Cerebellar nuclear complex (tissue), 1 donor: ENCODE measurements at regions not wholly inside any gene's neighbourhood (a gene's known extent, or its start where the extent isn't known, plus 50 kb on each side); places are given as distances from the start of the nearest gene placed in this dataset.

ENCODE experiments used
- DNase-seq, 2 experiments: peaks; one replicate each; lab custom pipeline; 2025; lab: John Stamatoyannopoulos, UW

DNA sequence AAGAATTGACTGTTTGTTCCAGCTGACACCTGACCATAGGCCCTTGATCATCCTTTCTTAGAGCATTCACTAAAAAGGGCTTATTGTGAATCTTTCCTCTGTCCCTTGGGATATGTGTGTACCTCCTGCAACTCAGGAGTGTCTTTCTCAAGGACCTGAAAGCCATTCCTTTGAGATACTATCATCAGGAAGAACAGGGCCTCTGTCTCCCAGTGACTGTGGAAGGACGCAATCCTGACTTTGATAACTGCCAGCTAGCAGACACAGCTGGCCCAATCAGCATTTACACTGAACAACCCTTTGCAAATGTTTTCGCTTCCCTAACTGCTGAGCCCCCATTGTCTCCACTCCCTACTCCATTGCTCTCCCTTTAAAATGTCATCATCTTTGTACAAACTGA lies 144.4 kb downstream of the RMI1 start:
- DNase-seq = no peak

DNA sequence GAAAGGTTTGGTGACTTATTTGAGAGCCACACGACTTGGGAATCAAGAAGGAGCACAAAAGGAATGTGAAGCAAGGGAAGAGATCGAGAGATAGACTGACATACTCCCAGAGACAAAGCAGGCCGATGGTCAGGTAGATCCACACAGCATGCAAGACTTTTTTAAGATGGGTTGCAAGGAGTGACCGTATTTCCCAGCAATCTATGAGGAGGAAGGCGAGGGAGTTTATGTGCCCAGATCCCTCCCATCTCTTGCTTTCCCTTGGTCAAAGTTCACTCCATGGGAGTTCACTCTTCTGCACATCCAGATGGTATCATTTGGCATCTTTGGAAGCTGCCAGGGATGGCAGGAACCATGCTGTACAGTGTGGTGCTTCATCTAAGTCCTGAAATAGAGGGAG lies 148.9 kb downstream of the RMI1 start:
- DNase-seq = no peak

DNA sequence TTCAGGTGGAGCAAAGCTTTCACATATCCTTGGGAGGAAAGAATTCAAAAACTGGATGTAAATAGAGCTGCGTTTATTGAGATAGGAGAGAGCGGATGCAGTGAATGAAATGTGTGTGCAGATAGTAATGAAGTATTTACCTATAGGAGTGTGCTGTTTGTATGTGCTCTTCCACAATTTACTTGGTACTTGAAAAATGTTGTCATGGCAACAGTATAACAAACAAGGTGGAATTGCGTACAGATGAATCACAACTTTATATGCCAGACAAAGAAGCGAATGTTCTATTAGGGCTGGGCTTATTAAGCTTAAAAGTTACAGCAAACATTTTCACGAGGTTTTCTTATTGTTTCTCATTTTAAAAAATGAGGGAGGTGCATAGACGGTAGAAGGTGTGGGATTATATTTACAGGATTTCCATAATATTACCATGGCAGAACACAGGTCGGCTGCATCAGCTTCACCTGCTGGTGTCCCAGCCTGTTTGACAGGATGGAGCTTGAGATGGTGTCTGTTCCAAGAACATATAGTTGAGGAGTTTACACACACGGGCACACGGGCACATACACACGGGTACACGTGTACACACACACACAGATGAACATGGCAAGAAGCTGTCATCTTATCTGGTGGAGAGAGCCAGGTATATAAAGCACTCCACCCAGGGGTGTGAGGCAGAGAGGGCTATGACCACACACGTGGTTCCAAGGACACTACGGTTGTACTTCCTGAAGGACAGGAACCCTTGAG lies 155.7 kb downstream of the RMI1 start:
- DNase-seq = no peak

DNA sequence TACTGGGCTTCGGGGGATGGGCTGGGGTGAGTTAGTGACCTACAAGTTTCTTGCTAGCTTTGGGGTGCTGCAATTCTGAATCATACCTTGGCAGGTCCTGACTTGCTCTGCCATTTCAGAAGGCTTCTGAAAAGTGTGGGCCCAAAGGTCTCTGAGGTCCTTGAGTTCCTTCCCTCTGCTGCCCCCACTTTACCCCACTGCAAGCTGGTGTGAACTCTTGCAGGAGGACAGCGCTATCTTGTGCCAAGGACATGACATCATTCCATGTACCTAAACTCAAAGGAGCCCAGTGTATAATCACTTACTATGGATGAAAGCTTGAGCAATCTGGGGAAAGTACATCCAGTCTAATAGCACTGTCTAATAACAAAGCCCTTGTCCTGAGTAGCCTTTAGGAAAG lies 157.4 kb downstream of the RMI1 start:
- no peak for DNase-seq

DNA sequence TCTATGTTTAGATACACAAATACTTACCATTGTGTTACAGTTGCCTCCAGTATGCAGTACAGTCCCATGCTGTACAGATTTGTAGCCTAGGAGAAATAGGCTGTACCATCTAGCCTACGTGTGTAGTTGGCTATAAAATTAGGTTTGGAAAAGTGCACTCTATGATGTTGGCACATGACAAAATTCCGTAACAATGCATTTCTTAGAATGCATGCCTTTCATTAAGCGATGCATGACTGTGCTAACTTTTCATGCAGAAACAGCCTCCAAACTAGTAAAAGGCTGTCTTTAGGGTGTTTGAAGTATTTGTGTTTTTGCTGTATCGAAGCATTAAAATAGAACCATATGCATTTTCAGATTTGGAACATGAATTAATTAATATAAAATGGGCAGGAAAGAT lies 157.9 kb downstream of the RMI1 start:
- no peak for DNase-seq

DNA sequence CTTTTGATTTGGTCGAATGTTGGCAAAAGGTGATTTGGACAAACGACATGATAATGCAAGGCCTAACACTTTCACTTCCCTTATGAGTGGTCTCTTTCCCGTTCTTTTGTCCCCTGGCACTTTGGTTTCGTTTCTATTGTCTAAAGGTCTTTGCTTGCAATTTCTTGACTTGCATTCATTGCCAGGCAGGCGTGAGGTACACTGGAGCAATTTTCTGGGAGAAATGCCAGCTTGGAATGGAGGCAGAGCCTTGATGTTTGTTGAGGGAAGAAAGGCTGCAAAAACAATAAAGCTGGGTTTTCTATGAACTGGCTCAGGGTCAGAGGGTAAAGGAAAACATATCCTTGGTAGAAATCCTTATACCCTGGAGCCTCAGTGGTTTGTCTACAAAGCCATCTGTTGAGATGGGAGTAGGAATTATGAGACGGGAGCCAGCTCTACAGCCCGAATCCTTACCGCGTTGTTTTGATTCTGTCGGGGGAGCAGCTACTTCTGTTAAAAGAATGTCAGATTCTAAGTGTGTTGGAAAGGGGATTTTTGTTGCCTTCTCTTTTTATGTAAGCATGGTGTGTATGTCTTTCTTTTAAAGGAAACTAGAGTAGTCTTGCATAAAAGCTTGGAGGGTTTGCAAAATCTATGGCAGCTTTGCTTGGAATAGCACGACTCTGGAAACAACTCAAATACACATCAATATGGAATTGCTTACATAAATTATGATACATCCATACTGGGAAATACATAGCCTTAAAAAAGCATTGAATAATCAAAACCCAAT lies 158.9 kb downstream of the RMI1 start:
- DNase-seq = peak in 1 of 2 experiments; percentile 40

GRCh38 chr9:84140535-84141101 lies 160.0 kb downstream of the RMI1 start:
- DNase-seq = no peak

DNA sequence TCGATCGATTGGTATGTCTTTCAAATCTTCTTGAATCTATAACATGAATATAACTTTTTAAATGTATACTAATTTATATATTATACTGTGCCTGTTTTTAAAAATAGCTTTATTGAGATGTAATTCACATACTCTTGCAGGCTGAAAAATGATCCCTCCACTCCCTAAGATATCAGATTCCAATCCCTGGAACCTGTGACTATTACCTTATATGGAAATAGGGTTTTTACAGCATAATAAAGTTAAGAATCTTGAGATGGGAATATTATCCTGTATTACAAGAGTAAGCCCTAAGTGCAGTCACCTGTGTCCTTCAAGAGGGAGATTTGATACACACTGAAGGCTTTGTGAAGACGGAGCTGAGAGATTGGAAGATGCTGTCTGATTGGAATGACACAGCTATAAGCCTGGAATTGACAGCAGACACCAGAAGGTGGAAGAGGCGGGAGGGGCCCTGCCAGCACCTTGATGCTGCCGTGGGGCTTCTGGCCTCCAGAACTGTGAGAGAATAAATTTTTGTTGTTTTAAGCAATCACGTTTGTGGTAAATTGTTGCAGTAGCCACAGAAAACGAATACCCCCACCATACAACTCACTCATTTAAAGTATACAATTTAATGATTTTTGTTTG lies 161.3 kb downstream of the RMI1 start:
- peak in 1 of 2 experiments; percentile 15 for DNase-seq

DNA sequence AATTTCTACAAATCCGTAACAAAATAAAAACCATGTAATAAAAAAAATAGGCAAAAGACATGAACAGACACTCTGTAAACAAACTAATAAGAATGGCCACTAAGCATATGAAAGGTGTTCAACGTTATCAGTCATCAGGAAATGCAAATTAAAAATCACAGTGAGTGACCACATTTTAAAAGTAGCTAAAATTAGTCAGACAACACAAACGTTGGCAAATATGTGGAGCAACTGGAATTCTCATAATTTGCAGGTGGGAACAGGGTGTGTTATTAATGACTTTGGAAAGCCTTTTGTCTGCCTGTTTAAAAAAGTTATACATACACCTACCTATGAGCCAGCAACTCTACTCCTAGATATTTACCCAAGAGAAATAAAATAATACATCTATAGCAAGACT lies 164.4 kb downstream of the RMI1 start:
- DNase-seq = no peak

GRCh38 chr9:84145780-84146179 lies 165.2 kb downstream of the RMI1 start:
- DNase-seq = no peak

DNA sequence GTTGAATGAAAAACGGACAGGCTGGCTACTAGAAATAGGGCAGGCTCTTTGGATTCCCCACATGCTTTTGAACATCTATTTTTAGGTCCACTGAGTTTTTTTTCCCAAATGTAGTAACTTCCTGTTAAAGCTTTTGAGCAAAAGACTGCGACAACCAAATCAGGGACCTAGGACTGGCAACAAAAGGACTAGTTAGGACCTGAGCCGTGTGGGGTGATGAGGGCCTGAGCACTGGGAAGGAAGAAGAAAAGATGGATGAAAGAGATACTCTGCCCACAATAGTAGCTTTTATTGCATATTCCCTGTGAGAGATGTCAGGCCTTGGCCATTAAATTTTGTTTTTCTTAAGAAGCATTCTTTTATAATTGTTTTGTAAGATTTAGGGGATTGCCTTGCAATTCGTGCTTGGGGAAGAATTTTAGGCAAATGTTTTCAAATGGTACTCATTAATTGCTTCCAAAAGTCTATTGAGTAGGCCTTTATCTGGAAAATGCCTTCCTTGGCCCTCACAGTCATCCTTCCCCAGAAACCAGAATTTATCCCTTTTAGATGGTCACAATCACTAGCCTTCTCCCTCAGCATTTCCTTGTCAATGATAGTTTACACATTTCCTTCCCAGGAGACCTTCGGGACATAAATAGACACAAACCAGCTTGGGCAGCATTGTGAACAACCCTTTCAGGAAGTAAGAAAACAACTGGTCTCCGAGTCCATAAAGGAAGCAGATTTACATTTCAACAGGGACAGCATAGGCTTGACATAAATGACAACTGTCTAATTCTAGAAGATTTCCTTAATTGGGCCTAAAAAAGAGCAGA lies 166.5 kb downstream of the RMI1 start:
- DNase-seq = no peak

DNA sequence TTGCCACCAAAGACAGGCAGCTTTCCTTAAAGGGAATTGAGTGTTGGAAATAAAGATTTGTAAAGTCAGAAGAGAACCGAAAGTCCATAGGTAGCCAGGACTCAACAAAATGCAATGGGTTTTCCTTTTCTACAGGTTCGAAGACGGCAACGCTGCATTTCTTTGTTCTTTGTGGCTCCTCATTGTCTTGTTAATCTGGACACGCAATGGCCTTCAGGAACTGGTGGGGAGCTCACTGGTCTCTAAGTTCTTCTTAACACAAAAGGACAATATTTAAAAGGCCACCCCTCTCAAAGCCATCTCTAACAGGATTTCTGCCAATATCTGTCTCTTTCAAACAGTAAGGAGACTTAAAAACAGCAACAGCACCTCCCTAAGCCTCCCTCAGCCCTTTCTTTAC lies 170.6 kb downstream of the RMI1 start:
- DNase-seq = no peak

DNA sequence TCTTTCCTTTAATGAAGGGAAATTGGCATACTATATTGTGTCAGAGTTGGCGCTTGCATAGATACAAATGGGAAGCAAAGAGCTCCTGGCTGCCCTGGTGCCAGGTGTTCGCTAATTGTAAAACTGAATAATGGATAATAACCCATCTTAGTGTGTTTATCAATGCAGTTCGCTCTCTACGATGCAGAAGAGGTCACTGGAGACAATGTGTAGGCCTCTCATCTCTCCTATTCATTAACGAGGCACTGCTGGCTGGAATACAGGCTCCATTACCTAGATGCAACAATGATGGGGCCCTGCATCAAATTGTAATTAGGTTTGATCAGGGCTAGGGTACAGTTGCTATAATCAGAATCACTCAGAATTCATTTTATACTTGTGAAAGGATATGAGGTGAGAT lies 171.0 kb downstream of the RMI1 start:
- no peak for DNase-seq

GRCh38 chr9:84152204-84152603 lies 171.6 kb downstream of the RMI1 start:
- DNase-seq = no peak

DNA sequence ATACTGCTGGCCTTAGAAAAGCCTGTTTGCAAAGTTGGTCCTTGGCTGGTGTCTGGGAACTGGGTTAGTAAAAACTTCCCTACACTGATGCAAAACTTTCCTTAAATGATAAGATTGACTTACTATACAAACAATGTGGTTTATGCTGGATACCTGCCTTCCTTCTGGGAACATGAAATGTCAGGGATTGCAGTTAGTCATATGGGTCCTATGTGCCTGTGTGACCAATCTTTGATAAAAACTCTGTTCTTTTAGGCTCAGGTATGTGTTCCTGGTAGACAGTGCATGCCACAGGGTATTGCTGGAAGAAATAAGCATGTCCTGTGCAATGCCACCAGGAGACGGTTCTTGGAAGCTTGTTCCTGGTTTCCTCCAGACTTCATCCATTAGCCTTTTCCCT lies 173.3 kb downstream of the RMI1 start:
- no peak for DNase-seq

GRCh38 chr9:84154320-84154719 lies 173.7 kb downstream of the RMI1 start:
- no peak for DNase-seq

GRCh38 chr9:84163052-84163650 lies 177.4 kb downstream of the SLC28A3 start:
- no peak for DNase-seq

DNA sequence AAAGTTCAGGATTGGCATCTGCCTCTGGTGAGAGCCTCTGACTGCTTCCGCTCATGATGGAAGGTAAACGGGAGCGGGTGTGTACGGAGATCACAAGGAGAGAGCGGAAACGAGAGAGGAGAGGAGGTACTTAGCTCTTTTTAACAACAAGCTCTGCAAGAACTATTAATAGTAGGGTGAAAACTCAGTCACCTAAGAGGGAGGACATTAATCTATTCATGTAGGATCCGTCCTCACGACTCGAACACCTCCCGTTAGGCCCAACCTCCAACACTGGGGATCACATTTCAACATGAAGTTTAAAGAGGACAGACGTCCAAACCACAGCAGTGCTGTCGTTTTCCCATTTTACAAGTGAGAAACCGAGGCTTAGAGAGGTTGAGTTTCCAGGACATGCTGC lies 173.7 kb downstream of the SLC28A3 start:
- no peak for DNase-seq

DNA sequence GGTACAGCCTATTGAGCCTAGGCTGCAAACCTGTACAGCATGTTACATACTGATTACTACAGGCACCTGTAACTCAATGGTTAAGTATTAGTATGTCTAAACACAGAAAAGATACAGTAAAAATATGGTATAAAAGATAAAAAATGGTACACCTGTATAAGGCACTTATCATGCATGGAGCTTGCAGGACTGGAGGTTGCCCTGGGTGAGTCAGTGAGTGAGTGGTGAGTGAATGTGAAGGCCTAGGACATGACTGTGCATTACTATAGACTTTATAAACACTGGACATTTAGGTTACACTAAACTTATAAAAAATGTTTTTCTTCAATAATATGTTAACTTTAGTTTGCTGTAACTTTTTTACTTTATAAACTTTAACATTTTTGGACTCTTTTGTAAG lies 171.3 kb downstream of the SLC28A3 start:
- DNase-seq = no peak

DNA sequence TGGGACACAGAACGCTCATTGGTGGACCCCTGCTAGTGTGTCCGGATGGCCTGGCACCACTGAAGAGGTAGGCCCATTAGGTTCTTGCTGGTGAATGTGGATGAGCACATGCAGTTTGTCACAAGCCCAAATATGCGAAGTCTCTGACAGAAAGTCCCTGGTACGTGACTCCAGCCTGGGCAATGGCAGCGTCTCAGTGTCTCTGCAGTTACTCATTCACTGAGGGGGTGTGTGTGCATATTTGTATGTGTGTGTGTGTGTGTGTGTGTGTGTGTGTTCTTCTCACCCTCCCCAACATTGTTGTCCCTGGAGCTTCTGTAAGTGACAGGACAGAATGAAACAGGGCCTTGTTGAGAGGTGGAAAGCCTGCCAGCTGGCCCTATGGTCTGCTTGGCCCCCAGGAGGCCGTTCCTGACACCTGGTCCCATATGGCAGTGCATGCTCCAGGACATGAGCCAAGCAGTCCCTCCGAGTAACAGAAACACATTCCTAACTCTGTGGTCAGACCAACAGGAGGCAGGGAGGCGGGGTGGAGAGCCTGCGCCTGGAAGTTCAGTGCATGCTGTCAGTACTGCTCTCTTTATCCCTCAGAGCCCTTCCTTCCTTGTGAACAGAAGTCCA lies 169.9 kb downstream of the SLC28A3 start:
- DNase-seq = peak; percentile 96 to 98

- no peak for DNase-seq
These were observed 166.6 kb downstream of the SLC28A3 start for GRCh38 chr9:84173961-84174360.
